Calu3 (cell line): ENCODE measurements at regions not wholly inside any gene's neighbourhood (a gene's known extent, or its start where the extent isn't known, plus 50 kb on each side); places are given as distances from the start of the nearest gene placed in this dataset.
A peak's percentile ranks its signal among the peaks of the same experiment; 100 is the strongest.

Experiments used
- BruUV-seq: library from RNA; stranded (reverse); fragments of 400-500 nt; replicated peaks from 2 replicates; lab custom pipeline; 2021; lab: Mats Ljungman, UMichigan
- CTCF ChIA-PET: fragments of 300-600 bp; sonication (Branson Sonifier 250); formaldehyde crosslinking; loops from one replicate; lab custom pipeline; 2022; ENCODE audit warnings: antibody characterized with exemption; lab: Charles Lee
- DNase-seq: peaks from one replicate; pipeline ENCODE4 v3.0.0; 2022
- H3K27ac Mint-ChIP-seq: one replicate; pipeline ENCODE4 v1.8.0; 2022; ENCODE audit warnings: mixed read lengths; ENCODE audit not compliant: unreplicated experiment
- H3K27me3 Mint-ChIP-seq: one replicate; pipeline ENCODE4 v1.8.0; 2022; ENCODE audit warnings: mixed read lengths; ENCODE audit not compliant: unreplicated experiment
- H3K36me3 Mint-ChIP-seq: one replicate; pipeline ENCODE4 v1.8.0; 2022; ENCODE audit warnings: mild to moderate bottlenecking, moderate library complexity, mixed read lengths; ENCODE audit not compliant: insufficient read depth, unreplicated experiment
- H3K4me1 Mint-ChIP-seq: one replicate; pipeline ENCODE4 v1.8.0; 2022; ENCODE audit warnings: mild to moderate bottlenecking, low read depth, mixed read lengths; ENCODE audit not compliant: unreplicated experiment
- H3K4me3 Mint-ChIP-seq: one replicate; pipeline ENCODE4 v1.8.0; 2022; ENCODE audit warnings: mild to moderate bottlenecking, low read depth, moderate library complexity, mixed read lengths; ENCODE audit not compliant: unreplicated experiment
- H3K9me3 Mint-ChIP-seq: one replicate; pipeline ENCODE4 v1.8.0; 2022; ENCODE audit warnings: low read depth, mixed read lengths; ENCODE audit not compliant: unreplicated experiment
- intact Hi-C: fragments of 100-400 bp; cut with micrococcal nuclease; formaldehyde crosslinking; loops from one replicate; pipeline ENCODE4 v1.10.0; 2022; ENCODE audit not compliant: unreplicated experiment
- TF ChIP-seq, protein P1 (sequence below): fragments of 200-600 bp; IDR thresholded peaks from one replicate; pipeline ENCODE4 v1.8.0; 2022; ENCODE audit warnings: antibody characterized with exemption; ENCODE audit not compliant: unreplicated experiment

DNA sequence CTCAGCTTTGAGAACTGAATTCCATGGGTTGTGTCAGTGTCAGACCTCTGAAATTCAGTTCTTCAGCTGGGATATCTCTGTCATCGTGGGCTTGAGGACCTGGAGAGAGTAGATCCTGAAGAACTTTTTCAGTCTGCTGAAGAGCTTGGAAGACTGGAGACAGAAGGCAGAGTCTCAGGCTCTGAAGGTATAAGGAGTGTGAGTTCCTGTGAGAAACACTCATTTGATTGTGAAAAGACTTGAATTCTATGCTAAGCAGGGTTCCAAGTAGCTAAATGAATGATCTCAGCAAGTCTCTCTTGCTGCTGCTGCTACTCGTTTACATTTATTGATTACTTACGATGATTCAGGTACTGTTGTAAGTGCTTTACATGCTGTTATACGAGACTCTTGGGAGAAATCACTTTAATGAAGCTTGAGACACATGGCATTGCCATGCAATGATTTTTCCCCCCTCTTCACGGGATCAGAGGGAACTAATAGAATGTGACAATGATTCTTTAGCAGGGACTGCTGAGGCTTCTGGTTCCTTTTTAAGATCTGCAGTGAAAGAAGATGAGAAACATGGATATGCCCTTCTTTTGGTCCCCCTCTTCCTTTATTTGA, 63.8 kb downstream of the PTTG1 start:
- no TSS peak for BruUV-seq
- no peak for DNase-seq
- TF ChIP-seq, protein P1, sequence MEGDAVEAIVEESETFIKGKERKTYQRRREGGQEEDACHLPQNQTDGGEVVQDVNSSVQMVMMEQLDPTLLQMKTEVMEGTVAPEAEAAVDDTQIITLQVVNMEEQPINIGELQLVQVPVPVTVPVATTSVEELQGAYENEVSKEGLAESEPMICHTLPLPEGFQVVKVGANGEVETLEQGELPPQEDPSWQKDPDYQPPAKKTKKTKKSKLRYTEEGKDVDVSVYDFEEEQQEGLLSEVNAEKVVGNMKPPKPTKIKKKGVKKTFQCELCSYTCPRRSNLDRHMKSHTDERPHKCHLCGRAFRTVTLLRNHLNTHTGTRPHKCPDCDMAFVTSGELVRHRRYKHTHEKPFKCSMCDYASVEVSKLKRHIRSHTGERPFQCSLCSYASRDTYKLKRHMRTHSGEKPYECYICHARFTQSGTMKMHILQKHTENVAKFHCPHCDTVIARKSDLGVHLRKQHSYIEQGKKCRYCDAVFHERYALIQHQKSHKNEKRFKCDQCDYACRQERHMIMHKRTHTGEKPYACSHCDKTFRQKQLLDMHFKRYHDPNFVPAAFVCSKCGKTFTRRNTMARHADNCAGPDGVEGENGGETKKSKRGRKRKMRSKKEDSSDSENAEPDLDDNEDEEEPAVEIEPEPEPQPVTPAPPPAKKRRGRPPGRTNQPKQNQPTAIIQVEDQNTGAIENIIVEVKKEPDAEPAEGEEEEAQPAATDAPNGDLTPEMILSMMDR: no peak
- intact Hi-C loops: loop anchor here (5.0 kb wide), 1 partner anchor 48 kb away; no protein-coding TSS in a partner anchor
- Mint-ChIP-seq H3K27ac (peak overlapping the region; percentile 36), H3K36me3 (peaks cover 38% of the 10 kb centered on the region), H3K4me3 (no peak overlapping the region), H3K27me3 (no peaks in the 10 kb centered on the region), H3K9me3 (no peaks in the 10 kb centered on the region), H3K4me1 (peaks cover 35% of the 10 kb centered on the region)
- CTCF ChIA-PET: interaction anchor here (0.7 to 2.9 kb wide), 4 partner anchors 12 to 47 kb away, joined by 3 to 13 read pairs (median 3); no protein-coding TSS in a partner anchor

- H3K4me1 Mint-ChIP-seq: peaks cover 30% of the 10 kb centered on the region
- peak overlapping the region; percentile 36 for H3K27ac Mint-ChIP-seq
- peaks cover 38% of the 10 kb centered on the region for H3K36me3 Mint-ChIP-seq
- TF ChIP-seq, protein P1: no peak
- CTCF ChIA-PET: interaction anchor here (2.9 kb wide), 1 partner anchor 48 kb away, joined by 13 read pairs; no protein-coding TSS in a partner anchor
- BruUV-seq: no TSS peak
- no peaks in the 10 kb centered on the region for H3K27me3 Mint-ChIP-seq
- no peaks in the 10 kb centered on the region for H3K9me3 Mint-ChIP-seq
- no peak for DNase-seq
- no peak overlapping the region for H3K4me3 Mint-ChIP-seq
- intact Hi-C loops: loop anchor here (5.0 kb wide), 1 partner anchor 49 kb away; no protein-coding TSS in a partner anchor
Observed at GRCh38 chr5:160486573-160486972, 64.9 kb downstream of the PTTG1 start.

DNA sequence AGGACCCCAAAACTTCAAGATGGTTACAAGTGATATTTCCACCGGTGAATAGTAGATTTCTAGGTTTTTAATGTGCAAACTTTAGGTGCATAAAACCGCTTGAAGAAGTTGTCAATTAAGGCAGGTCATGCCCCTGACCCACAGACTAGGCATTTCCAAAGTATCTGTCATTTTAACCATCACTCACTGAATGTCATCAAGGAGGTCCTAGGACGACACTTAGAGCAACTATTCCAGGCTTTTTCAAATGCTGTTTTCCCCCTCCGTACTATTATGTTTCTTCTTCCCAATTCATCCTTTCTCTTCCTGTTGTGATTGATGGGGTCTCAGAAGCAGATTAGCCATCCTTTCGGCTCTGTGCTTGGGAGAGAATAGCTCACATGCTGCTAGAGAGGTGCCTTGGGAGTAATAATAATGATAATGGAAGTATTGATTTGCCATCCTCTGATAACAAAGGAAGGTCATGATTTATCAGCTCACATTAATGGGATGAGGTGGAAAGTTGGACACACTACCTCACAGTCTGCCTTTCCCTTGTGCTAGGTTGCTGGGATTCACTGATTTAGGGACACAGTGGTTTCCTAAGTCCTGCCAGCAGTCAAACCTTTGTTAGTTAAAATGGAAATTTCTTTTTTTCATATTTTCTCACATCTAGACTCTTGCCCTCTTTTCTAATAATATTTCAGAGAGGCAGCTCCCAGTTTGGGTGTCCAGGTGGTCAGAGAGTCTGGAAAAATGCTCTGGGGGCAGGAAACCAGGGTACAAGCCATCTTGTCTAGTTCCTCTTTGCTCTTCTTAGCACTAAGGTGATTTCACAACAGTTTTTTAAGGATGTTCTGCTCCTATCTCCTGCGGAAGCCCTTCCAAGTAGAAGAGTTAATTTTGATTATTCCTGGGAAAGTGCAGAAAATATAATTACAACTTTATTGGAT, 67.0 kb downstream of the PTTG1 start:
- BruUV-seq: no TSS peak
- Mint-ChIP-seq H3K4me3 (no peak overlapping the region), H3K27me3 (no peaks in the 10 kb centered on the region), H3K36me3 (peaks cover 33% of the 10 kb centered on the region), H3K27ac (no peak overlapping the region), H3K9me3 (no peaks in the 10 kb centered on the region), H3K4me1 (peaks cover 20% of the 10 kb centered on the region)
- TF ChIP-seq, protein P1: no peak
- DNase-seq: no peak
- CTCF ChIA-PET: interaction anchor here (0.5 to 0.9 kb wide), 2 partner anchors 10 to 279 kb away, joined by 3 to 6 read pairs; no protein-coding TSS in a partner anchor
- intact Hi-C loops: loop anchor here (5.0 kb wide), 1 partner anchor 51 kb away; no protein-coding TSS in a partner anchor

GRCh38 chr5:160491438-160491837, 69.8 kb downstream of the PTTG1 start:
- Mint-ChIP-seq H3K9me3 (no peaks in the 10 kb centered on the region), H3K27me3 (no peaks in the 10 kb centered on the region), H3K4me1 (no peaks in the 10 kb centered on the region), H3K36me3 (peaks cover 14% of the 10 kb centered on the region), H3K27ac (no peak overlapping the region), H3K4me3 (no peak overlapping the region)
- no TSS peak for BruUV-seq
- intact Hi-C loops: no loop called here
- TF ChIP-seq, protein P1: no peak
- no peak for DNase-seq
- CTCF ChIA-PET: interaction anchor here (1.1 kb wide), 1 partner anchor 53 kb away, joined by 3 read pairs; no protein-coding TSS in a partner anchor
